ENCODE measurements at regions not wholly inside any gene's neighbourhood (a gene's known extent, or its start where the extent isn't known, plus 50 kb on each side); places are given as distances from the start of the nearest gene placed in this dataset.

GRCh38 chr9:117887383-117887782, 183.2 kb downstream of the TLR4 start:
- TF ChIP-seq, protein P1, sequence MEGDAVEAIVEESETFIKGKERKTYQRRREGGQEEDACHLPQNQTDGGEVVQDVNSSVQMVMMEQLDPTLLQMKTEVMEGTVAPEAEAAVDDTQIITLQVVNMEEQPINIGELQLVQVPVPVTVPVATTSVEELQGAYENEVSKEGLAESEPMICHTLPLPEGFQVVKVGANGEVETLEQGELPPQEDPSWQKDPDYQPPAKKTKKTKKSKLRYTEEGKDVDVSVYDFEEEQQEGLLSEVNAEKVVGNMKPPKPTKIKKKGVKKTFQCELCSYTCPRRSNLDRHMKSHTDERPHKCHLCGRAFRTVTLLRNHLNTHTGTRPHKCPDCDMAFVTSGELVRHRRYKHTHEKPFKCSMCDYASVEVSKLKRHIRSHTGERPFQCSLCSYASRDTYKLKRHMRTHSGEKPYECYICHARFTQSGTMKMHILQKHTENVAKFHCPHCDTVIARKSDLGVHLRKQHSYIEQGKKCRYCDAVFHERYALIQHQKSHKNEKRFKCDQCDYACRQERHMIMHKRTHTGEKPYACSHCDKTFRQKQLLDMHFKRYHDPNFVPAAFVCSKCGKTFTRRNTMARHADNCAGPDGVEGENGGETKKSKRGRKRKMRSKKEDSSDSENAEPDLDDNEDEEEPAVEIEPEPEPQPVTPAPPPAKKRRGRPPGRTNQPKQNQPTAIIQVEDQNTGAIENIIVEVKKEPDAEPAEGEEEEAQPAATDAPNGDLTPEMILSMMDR (IDR thresholded peaks at IDR 0.05): no peak
- no peak for TF ChIP-seq POLR2A (IDR thresholded peaks at IDR 0.05)
